KMS-11 (cell line): ENCODE measurements at regions not wholly inside any gene's neighbourhood (a gene's known extent, or its start where the extent isn't known, plus 50 kb on each side); places are given as distances from the start of the nearest gene placed in this dataset.

Source experiments
- H2AFZ ChIP-seq: fragments of 200-600 bp; sonication (generic); 2 replicates; pipeline ENCODE4 v1.6.1; 2016; ENCODE audit warnings: antibody characterized with exemption, mixed run types, low read depth
- H3K27ac ChIP-seq: fragments of 200-600 bp; sonication (generic); 2 replicates; pipeline ENCODE4 v1.6.1; 2016; ENCODE audit warnings: mild to moderate bottlenecking, mixed run types
- H3K27me3 ChIP-seq: fragments of 200-600 bp; sonication (generic); 2 replicates; pipeline ENCODE4 v1.6.1; 2017; ENCODE audit warnings: mild to moderate bottlenecking, low read depth, mixed run types, moderate library complexity; ENCODE audit not compliant: insufficient read depth
- H3K36me3 ChIP-seq: fragments of 200-600 bp; sonication (generic); 2 replicates; pipeline ENCODE4 v1.6.1; 2017; ENCODE audit warnings: mild to moderate bottlenecking, mixed run types; ENCODE audit not compliant: insufficient read depth
- H3K4me1 ChIP-seq: fragments of 200-600 bp; sonication (generic); 2 replicates; pipeline ENCODE4 v1.6.1; 2016; ENCODE audit warnings: mild to moderate bottlenecking, low read depth, mixed run types; ENCODE audit not compliant: poor library complexity, severe bottlenecking
- H3K4me2 ChIP-seq: fragments of 200-600 bp; sonication (generic); 2 replicates; pipeline ENCODE4 v1.7.0; 2016; ENCODE audit warnings: mild to moderate bottlenecking, mixed run types
- H3K4me3 ChIP-seq: fragments of 200-600 bp; sonication (generic); IDR thresholded peaks from 2 replicates; pipeline ENCODE4 v1.6.1; 2017; ENCODE audit warnings: low read depth, low read length, mixed read lengths; ENCODE audit not compliant: insufficient read depth
- H3K79me2 ChIP-seq: fragments of 200-600 bp; sonication (generic); 2 replicates; pipeline ENCODE4 v1.6.1; 2016; ENCODE audit warnings: low read depth, mixed run types; ENCODE audit not compliant: insufficient read depth
- H3K9ac ChIP-seq: fragments of 200-600 bp; sonication (generic); 2 replicates; pipeline ENCODE4 v1.6.1; 2016; ENCODE audit warnings: mild to moderate bottlenecking, mixed run types
- H4K20me1 ChIP-seq: fragments of 200-600 bp; sonication (generic); 2 replicates; pipeline ENCODE4 v1.6.1; 2016; ENCODE audit warnings: mild to moderate bottlenecking, mixed run types; ENCODE audit not compliant: insufficient read depth
- CTCF ChIP-seq: fragments of 200-600 bp; sonication (generic); conservative IDR thresholded peaks from 2 replicates; pipeline ENCODE4 v1.6.1; 2017; ENCODE audit warnings: low read depth, mild to moderate bottlenecking, antibody characterized with exemption, low read length, moderate library complexity, mixed read lengths

GRCh38 chr2:236861196-236861875 is 224.4 kb upstream of the COPS8 start:
- no peaks in the 10 kb centered on the region for H3K4me1 ChIP-seq
- H3K36me3 ChIP-seq: no peaks in the 10 kb centered on the region
- no peak overlapping the region for H3K4me2 ChIP-seq
- no peaks in the 10 kb centered on the region for H3K27me3 ChIP-seq
- H3K4me3 ChIP-seq: no peak overlapping the region
- H3K27ac ChIP-seq: no peak overlapping the region
- H3K9ac ChIP-seq: no peak overlapping the region
- no peak overlapping the region for H2AFZ ChIP-seq
- TF ChIP-seq CTCF: no peak
- H4K20me1 ChIP-seq: no peaks in the 10 kb centered on the region
- H3K79me2 ChIP-seq: no peaks in the 10 kb centered on the region

- no peak for TF ChIP-seq CTCF
- no peak overlapping the region for H3K4me3 ChIP-seq
- H3K36me3 ChIP-seq: no peaks in the 10 kb centered on the region
- H4K20me1 ChIP-seq: no peaks in the 10 kb centered on the region
- H3K9ac ChIP-seq: no peak overlapping the region
- H3K4me2 ChIP-seq: no peak overlapping the region
- no peak overlapping the region for H3K27ac ChIP-seq
- no peaks in the 10 kb centered on the region for H3K4me1 ChIP-seq
- no peaks in the 10 kb centered on the region for H3K79me2 ChIP-seq
- no peaks in the 10 kb centered on the region for H3K27me3 ChIP-seq
- no peak overlapping the region for H2AFZ ChIP-seq
Measured at GRCh38 chr2:236861944-236862343, 223.7 kb upstream of the COPS8 start.

GRCh38 chr2:236862526-236862925 is 223.2 kb upstream of the COPS8 start:
- Histone ChIP-seq H2AFZ (no peak overlapping the region), H3K79me2 (no peaks in the 10 kb centered on the region), H3K4me1 (no peaks in the 10 kb centered on the region), H3K36me3 (no peaks in the 10 kb centered on the region), H3K27me3 (no peaks in the 10 kb centered on the region), H3K4me3 (no peak overlapping the region), H4K20me1 (no peaks in the 10 kb centered on the region), H3K27ac (no peak overlapping the region), H3K4me2 (no peak overlapping the region), H3K9ac (no peak overlapping the region)
- TF ChIP-seq CTCF: no peak

GRCh38 chr2:236862961-236863728 is 222.5 kb upstream of the COPS8 start:
- no peak overlapping the region for H3K9ac ChIP-seq
- H3K36me3 ChIP-seq: no peaks in the 10 kb centered on the region
- H3K27ac ChIP-seq: no peak overlapping the region
- no peak overlapping the region for H3K4me2 ChIP-seq
- no peak overlapping the region for H2AFZ ChIP-seq
- H3K27me3 ChIP-seq: no peaks in the 10 kb centered on the region
- H4K20me1 ChIP-seq: no peaks in the 10 kb centered on the region
- no peak for TF ChIP-seq CTCF
- no peaks in the 10 kb centered on the region for H3K79me2 ChIP-seq
- H3K4me1 ChIP-seq: no peaks in the 10 kb centered on the region
- no peak overlapping the region for H3K4me3 ChIP-seq
